ENCODE measurements at regions not wholly inside any gene's neighbourhood (a gene's known extent, or its start where the extent isn't known, plus 50 kb on each side); places are given as distances from the start of the nearest gene placed in this dataset.
"Not testable (repeated sequence)": the region's sequence is repeated elsewhere in the genome, so short reads cannot be mapped to it uniquely, and the experiment has no call there.

GRCh38 chr16:6751191-6751590 lies 581.5 kb upstream of the RBFOX1 start:
- Mint-ChIP-seq H3K4me1 (ENCODE audit: low read depth) (no peaks in the 10 kb centered on the region), H3K27me3 (ENCODE audit: insufficient read depth) (no peaks in the 10 kb centered on the region), H3K27ac (no peak overlapping the region), H3K9me3 (peaks cover 12% of the 10 kb centered on the region), H3K4me3 (no peak overlapping the region), H3K36me3 (ENCODE audit: low read depth) (no peaks in the 10 kb centered on the region)
- DNase-seq (ENCODE audit: low spot score): no peak
- intact Hi-C loops (cut with micrococcal nuclease): no loop called here

DNA sequence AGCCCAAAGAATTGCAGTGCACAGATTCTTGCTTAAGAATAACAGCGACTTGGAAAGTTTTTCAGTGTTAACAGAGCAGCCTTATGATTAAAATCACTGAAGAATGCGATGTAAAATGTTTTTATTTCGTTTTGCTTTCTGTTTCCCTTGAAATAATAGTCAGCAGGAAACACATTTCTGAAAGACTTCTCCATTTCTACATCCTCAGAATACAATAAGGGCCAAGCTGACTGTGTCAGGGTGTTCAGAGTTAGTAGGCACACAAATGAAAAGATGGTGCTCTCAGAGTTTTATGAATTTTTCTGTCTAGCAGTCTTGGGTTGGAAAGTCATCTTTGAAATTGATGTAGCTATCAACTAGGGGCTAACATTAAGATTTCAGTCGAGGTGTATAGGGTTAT lies 582.9 kb upstream of the RBFOX1 start:
- Mint-ChIP-seq H3K4me3 (no peak overlapping the region), H3K27ac (no peak overlapping the region), H3K36me3 (ENCODE audit: low read depth) (no peaks in the 10 kb centered on the region), H3K27me3 (ENCODE audit: insufficient read depth) (no peaks in the 10 kb centered on the region), H3K9me3 (peaks cover 10% of the 10 kb centered on the region), H3K4me1 (ENCODE audit: low read depth) (no peaks in the 10 kb centered on the region)
- no peak for DNase-seq (ENCODE audit: low spot score)
- intact Hi-C loops (cut with micrococcal nuclease): no loop called here

GRCh38 chr16:6736302-6736701 lies 596.3 kb upstream of the RBFOX1 start:
- DNase-seq (ENCODE audit: low spot score); H3K36me3 Mint-ChIP-seq (ENCODE audit: low read depth); H3K27ac Mint-ChIP-seq; H3K27me3 Mint-ChIP-seq (ENCODE audit: insufficient read depth); H3K4me1 Mint-ChIP-seq (ENCODE audit: low read depth); intact Hi-C loops (cut with micrococcal nuclease); H3K4me3 Mint-ChIP-seq: not testable (repeated sequence)
- H3K9me3 Mint-ChIP-seq: peaks cover 26% of the 10 kb centered on the region

GRCh38 chr16:6735631-6736030 lies 597.0 kb upstream of the RBFOX1 start:
- no peak overlapping the region for H3K4me3 Mint-ChIP-seq
- peaks cover 26% of the 10 kb centered on the region for H3K9me3 Mint-ChIP-seq
- no peak overlapping the region for H3K27ac Mint-ChIP-seq
- H3K4me1 Mint-ChIP-seq (ENCODE audit: low read depth): no peaks in the 10 kb centered on the region
- DNase-seq (ENCODE audit: low spot score): no peak
- no peaks in the 10 kb centered on the region for H3K36me3 Mint-ChIP-seq (ENCODE audit: low read depth)
- H3K27me3 Mint-ChIP-seq (ENCODE audit: insufficient read depth): no peaks in the 10 kb centered on the region
- intact Hi-C loops (cut with micrococcal nuclease): no loop called here

DNA sequence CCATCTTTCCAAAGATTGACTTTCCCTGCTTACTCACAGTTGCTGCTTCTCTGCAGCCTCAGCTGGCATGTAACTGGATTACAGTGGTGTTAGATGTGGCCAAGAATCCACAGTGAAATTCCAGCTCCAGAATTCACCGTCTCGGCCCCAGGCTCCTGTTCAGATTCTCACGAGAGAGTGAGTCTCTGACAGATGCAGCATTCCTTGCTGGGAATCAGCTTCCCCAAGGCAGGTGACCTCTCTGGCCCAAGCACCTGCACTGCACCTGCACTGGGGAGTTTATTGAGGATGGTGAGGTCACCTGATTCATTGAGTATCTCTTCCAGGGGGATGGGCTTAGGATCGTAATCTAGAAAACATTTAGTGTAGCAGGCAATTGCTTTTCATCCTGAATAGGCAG lies 600.5 kb upstream of the RBFOX1 start:
- H3K4me1 Mint-ChIP-seq (ENCODE audit: low read depth): no peaks in the 10 kb centered on the region

GRCh38 chr16:6728381-6728780 lies 604.3 kb upstream of the RBFOX1 start:
- no peak for DNase-seq (ENCODE audit: low spot score)
- Mint-ChIP-seq H3K9me3 (peaks cover 6% of the 10 kb centered on the region), H3K4me1 (ENCODE audit: low read depth) (no peaks in the 10 kb centered on the region), H3K27ac (no peak overlapping the region), H3K27me3 (ENCODE audit: insufficient read depth) (no peaks in the 10 kb centered on the region), H3K4me3 (no peak overlapping the region), H3K36me3 (ENCODE audit: low read depth) (no peaks in the 10 kb centered on the region)
- intact Hi-C loops (cut with micrococcal nuclease): no loop called here

More for the DNA sequence above, 600.5 kb upstream of the RBFOX1 start:
- no peak for DNase-seq (ENCODE audit: low spot score)
- peaks cover 13% of the 10 kb centered on the region for H3K9me3 Mint-ChIP-seq
- no peaks in the 10 kb centered on the region for H3K36me3 Mint-ChIP-seq (ENCODE audit: low read depth)
- H3K27me3 Mint-ChIP-seq (ENCODE audit: insufficient read depth): no peaks in the 10 kb centered on the region
- intact Hi-C loops (cut with micrococcal nuclease): no loop called here
- no peak overlapping the region for H3K27ac Mint-ChIP-seq
- H3K4me3 Mint-ChIP-seq: no peak overlapping the region

GRCh38 chr16:6726621-6727020 lies 606.0 kb upstream of the RBFOX1 start:
- H3K4me1 Mint-ChIP-seq (ENCODE audit: low read depth): no peaks in the 10 kb centered on the region
- intact Hi-C loops (cut with micrococcal nuclease): no loop called here
- no peak overlapping the region for H3K27ac Mint-ChIP-seq
- H3K27me3 Mint-ChIP-seq (ENCODE audit: insufficient read depth): no peaks in the 10 kb centered on the region
- H3K36me3 Mint-ChIP-seq (ENCODE audit: low read depth): no peaks in the 10 kb centered on the region
- no peak for DNase-seq (ENCODE audit: low spot score)
- no peak overlapping the region for H3K4me3 Mint-ChIP-seq
- H3K9me3 Mint-ChIP-seq: peaks cover 8% of the 10 kb centered on the region

GRCh38 chr16:6725634-6726331 lies 606.9 kb upstream of the RBFOX1 start:
- H3K27me3 Mint-ChIP-seq (ENCODE audit: insufficient read depth): no peaks in the 10 kb centered on the region
- H3K27ac Mint-ChIP-seq: no peak overlapping the region
- intact Hi-C loops (cut with micrococcal nuclease): no loop called here
- no peaks in the 10 kb centered on the region for H3K4me1 Mint-ChIP-seq (ENCODE audit: low read depth)
- DNase-seq (ENCODE audit: low spot score): no peak
- H3K9me3 Mint-ChIP-seq: peaks cover 8% of the 10 kb centered on the region
- H3K4me3 Mint-ChIP-seq: no peak overlapping the region
- no peaks in the 10 kb centered on the region for H3K36me3 Mint-ChIP-seq (ENCODE audit: low read depth)

DNA sequence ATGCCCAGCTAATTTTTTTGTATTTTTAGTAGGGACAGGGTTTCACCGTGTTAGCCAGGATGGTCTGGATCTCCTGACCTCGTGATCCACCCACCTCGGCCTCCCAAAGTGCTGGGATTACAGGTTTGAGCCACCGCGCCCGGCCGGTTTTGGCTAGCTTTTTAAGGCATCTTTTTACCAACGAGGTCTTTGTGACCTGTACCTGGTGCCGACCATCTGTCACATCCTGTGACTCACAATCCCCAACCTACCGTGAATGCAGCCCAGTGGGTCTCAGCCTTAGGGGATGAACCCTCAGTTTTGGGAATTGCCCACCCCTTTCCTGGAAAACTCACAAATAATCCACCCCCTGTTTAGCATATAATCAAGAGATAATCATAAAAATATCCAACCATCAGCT lies 607.4 kb upstream of the RBFOX1 start:
- H3K4me1 Mint-ChIP-seq (ENCODE audit: low read depth); H3K36me3 Mint-ChIP-seq (ENCODE audit: low read depth); DNase-seq (ENCODE audit: low spot score); intact Hi-C loops (cut with micrococcal nuclease); H3K9me3 Mint-ChIP-seq; H3K27ac Mint-ChIP-seq; H3K27me3 Mint-ChIP-seq (ENCODE audit: insufficient read depth); H3K4me3 Mint-ChIP-seq: not testable (repeated sequence)

GRCh38 chr16:6722786-6723185 lies 609.9 kb upstream of the RBFOX1 start:
- Mint-ChIP-seq H3K36me3 (ENCODE audit: low read depth) (no peaks in the 10 kb centered on the region), H3K9me3 (peaks cover 7% of the 10 kb centered on the region), H3K4me3 (no peak overlapping the region), H3K27me3 (ENCODE audit: insufficient read depth) (no peaks in the 10 kb centered on the region), H3K4me1 (ENCODE audit: low read depth) (no peaks in the 10 kb centered on the region), H3K27ac (no peak overlapping the region)
- intact Hi-C loops (cut with micrococcal nuclease): no loop called here
- no peak for DNase-seq (ENCODE audit: low spot score)

- Mint-ChIP-seq H3K36me3 (ENCODE audit: low read depth) (no peaks in the 10 kb centered on the region), H3K9me3 (peaks cover 37% of the 10 kb centered on the region), H3K4me1 (ENCODE audit: low read depth) (no peaks in the 10 kb centered on the region), H3K27ac (no peak overlapping the region), H3K4me3 (no peak overlapping the region), H3K27me3 (ENCODE audit: insufficient read depth) (no peaks in the 10 kb centered on the region)
- intact Hi-C loops (cut with micrococcal nuclease): no loop called here
- no peak for DNase-seq (ENCODE audit: low spot score)
Measured at GRCh38 chr16:6714510-6714909, 618.1 kb upstream of the RBFOX1 start.

DNA sequence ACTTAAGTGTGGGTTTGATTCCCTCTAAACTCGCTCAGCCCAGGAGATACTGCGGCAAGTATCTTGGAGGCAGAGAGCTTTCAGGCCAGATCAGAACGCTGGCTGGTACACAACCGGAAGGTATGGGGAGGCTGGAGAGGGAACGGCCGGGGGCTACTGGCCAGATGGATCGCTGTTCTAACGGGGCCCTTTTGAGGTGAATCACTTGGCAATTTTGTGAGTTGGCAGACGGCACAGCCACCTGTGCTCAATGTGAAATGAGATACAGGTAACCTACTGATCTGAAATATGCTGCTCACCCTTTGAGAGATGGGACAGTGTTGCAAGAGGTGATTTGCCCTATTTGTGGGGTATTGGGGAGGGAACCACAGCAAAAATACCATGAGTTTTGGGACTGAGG lies 622.9 kb upstream of the RBFOX1 start:
- H3K27me3 Mint-ChIP-seq (ENCODE audit: insufficient read depth): no peaks in the 10 kb centered on the region
- intact Hi-C loops (cut with micrococcal nuclease): no loop called here
- H3K27ac Mint-ChIP-seq: no peak overlapping the region
- no peak for DNase-seq (ENCODE audit: low spot score)
- H3K4me3 Mint-ChIP-seq: no peak overlapping the region
- no peaks in the 10 kb centered on the region for H3K36me3 Mint-ChIP-seq (ENCODE audit: low read depth)
- peaks cover 31% of the 10 kb centered on the region for H3K9me3 Mint-ChIP-seq
- H3K4me1 Mint-ChIP-seq (ENCODE audit: low read depth): no peaks in the 10 kb centered on the region

- Mint-ChIP-seq H3K27me3 (ENCODE audit: insufficient read depth) (no peaks in the 10 kb centered on the region), H3K36me3 (ENCODE audit: low read depth) (no peaks in the 10 kb centered on the region), H3K9me3 (peaks cover 24% of the 10 kb centered on the region), H3K27ac (no peak overlapping the region), H3K4me3 (no peak overlapping the region), H3K4me1 (ENCODE audit: low read depth) (no peaks in the 10 kb centered on the region)
- no peak for DNase-seq (ENCODE audit: low spot score)
- intact Hi-C loops (cut with micrococcal nuclease): no loop called here
Measured at GRCh38 chr16:6708576-6709215, 623.9 kb upstream of the RBFOX1 start.
